ENCODE measurements at regions not wholly inside any gene's neighbourhood (a gene's known extent, or its start where the extent isn't known, plus 50 kb on each side); places are given as distances from the start of the nearest gene placed in this dataset.

DNA sequence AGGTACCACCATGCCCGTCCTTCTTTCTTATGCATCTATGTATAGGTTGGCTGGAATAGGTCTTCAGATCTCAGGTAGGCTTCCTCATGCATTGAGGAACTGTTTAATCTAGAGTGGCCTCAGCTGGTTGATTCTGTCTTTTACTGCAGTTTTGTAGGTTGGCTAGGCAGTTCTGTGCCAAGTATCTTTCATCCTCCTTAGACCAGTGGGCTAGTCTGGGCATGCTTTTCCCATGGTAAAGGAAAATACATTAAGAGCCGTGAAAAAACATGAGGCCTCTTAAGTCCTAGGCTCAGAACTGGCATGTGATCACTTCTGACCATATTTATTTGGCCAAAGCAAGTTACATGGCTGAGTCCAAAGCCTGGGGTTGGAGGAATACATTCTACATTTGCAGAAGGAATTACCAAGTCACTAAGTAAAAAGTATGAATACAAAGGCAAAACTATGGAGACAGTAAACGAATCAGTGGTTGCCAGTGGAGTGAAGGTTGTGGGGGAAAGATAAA is 137.3 kb downstream of the WIF1 start:
- no peak overlapping the region for H2BK15ac ChIP-seq (ENCODE audit: low read length)
- no peak overlapping the region for H3K4ac ChIP-seq (replicated peaks; ENCODE audit: insufficient read length, low read depth, low read length)
- H4K20me1 ChIP-seq (replicated peaks in 1 of 2; ENCODE audit: control insufficient read depth in 1 of 2, insufficient read depth in 2 of 2, low read length in 2 of 2), result no peaks in the 10 kb centered on the region
- no peak for FAIRE-seq
- H4K8ac ChIP-seq (ENCODE audit: extremely low read depth, insufficient read depth, low read length), result no peak overlapping the region
- no peak overlapping the region for H2AK5ac ChIP-seq (ENCODE audit: low read depth, low read length)
- H3K79me1 ChIP-seq (ENCODE audit: low read depth, low read length), result no peaks in the 10 kb centered on the region
- POLR2A ChIA-PET (ENCODE audit: partially characterized antibody), result no interaction called here
- H2BK5ac ChIP-seq (ENCODE audit: low read depth, low read length), result no peak overlapping the region; the same call in 1 of the 2 replicates
- H3K27me3 ChIP-seq (replicated peaks in 1 of 4; ENCODE audit: control insufficient read depth in 3 of 4, extremely low read depth in 1 of 4, insufficient read depth in 3 of 4, low read length in 3 of 4), result no peaks in the 10 kb centered on the region
- TF ChIP-seq HDAC2 (IDR thresholded peaks at IDR 0.05; ENCODE audit: borderline replicate concordance in 1 of 2, low read depth in 2 of 2, low read length in 2 of 2) (no peak), TCF12 (IDR thresholded peaks at IDR 0.05; ENCODE audit: low read depth, low read length) (no peak), CTBP2 (IDR thresholded peaks at IDR 0.05; ENCODE audit: borderline replicate concordance, insufficient read depth, insufficient read length, low read length) (no peak), CBX5 (IDR thresholded peaks at IDR 0.05; ENCODE audit: low read depth, low read length) (no peak)
- TF ChIP-seq, protein P1, sequence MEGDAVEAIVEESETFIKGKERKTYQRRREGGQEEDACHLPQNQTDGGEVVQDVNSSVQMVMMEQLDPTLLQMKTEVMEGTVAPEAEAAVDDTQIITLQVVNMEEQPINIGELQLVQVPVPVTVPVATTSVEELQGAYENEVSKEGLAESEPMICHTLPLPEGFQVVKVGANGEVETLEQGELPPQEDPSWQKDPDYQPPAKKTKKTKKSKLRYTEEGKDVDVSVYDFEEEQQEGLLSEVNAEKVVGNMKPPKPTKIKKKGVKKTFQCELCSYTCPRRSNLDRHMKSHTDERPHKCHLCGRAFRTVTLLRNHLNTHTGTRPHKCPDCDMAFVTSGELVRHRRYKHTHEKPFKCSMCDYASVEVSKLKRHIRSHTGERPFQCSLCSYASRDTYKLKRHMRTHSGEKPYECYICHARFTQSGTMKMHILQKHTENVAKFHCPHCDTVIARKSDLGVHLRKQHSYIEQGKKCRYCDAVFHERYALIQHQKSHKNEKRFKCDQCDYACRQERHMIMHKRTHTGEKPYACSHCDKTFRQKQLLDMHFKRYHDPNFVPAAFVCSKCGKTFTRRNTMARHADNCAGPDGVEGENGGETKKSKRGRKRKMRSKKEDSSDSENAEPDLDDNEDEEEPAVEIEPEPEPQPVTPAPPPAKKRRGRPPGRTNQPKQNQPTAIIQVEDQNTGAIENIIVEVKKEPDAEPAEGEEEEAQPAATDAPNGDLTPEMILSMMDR (IDR thresholded peaks at IDR 0.05; ENCODE audit: control extremely low read depth in 1 of 3, insufficient read depth in 1 of 3, low read depth in 1 of 3, low read length in 3 of 3), result no peak
- no peak overlapping the region for H2BK12ac ChIP-seq (ENCODE audit: low read depth, low read length)
- CTCF ChIA-PET (ENCODE audit: partially characterized antibody), result interaction anchor here (0.5 kb wide), 1 partner anchor 90 kb away, joined by 3 read pairs; no protein-coding TSS in a partner anchor
- H3K36me3 ChIP-seq (ENCODE audit: control insufficient read depth in 2 of 4, insufficient read depth in 4 of 4, low read length in 3 of 4), result peaks cover 0 to 9% (median 0%) of the 10 kb centered on the region in 4 experiments; a peak in 2 of 8 replicates
- no peak overlapping the region for H3K23ac ChIP-seq (ENCODE audit: insufficient read length)
- H2AFZ ChIP-seq (ENCODE audit: low read length), result no peak overlapping the region
- no peak overlapping the region for H4K5ac ChIP-seq (ENCODE audit: insufficient read length, low read depth, low read length)
- H3K14ac ChIP-seq (ENCODE audit: insufficient read length), result no peak overlapping the region
- DNase-seq (ENCODE audit: low read depth in 1 of 2, low spot score in 2 of 2), result no peak
- no peak overlapping the region for H3K56ac ChIP-seq (replicated peaks; ENCODE audit: insufficient read length, low read depth, low read length)
- no peak overlapping the region for H3K4me2 ChIP-seq (ENCODE audit: insufficient read depth in 1 of 2, low read depth in 2 of 2, low read length in 2 of 2)
- no peak overlapping the region for H3K27ac ChIP-seq (ENCODE audit: low read depth, low read length)
- no peaks in the 10 kb centered on the region for H3K23me2 ChIP-seq (ENCODE audit: low read depth, low read length)
- peaks cover 7 to 10% of the 10 kb centered on the region in 2 experiments; a peak in 3 of 4 replicates for H3K9me3 ChIP-seq (ENCODE audit: insufficient read depth in 2 of 2, low read depth in 1 of 2, low read length in 1 of 2)
- H2BK20ac ChIP-seq (ENCODE audit: low read length), result no peak overlapping the region
- H3K4me3 ChIP-seq (ENCODE audit: extremely low read depth in 1 of 4, insufficient read depth in 2 of 4, low read depth in 3 of 4, low read length in 4 of 4), result no peak overlapping the region
- no peak overlapping the region for H3K9ac ChIP-seq (replicated peaks in 1 of 4; ENCODE audit: extremely low read depth in 1 of 4, low read depth in 3 of 4, low read length in 3 of 4)
- no peak overlapping the region for H4K91ac ChIP-seq (replicated peaks; ENCODE audit: insufficient read length, low read length)
- no peaks in the 10 kb centered on the region for H3K4me1 ChIP-seq (replicated peaks in 1 of 4; ENCODE audit: control insufficient read depth in 3 of 4, insufficient read depth in 4 of 4, low read length in 3 of 4)
- H2BK120ac ChIP-seq (replicated peaks; ENCODE audit: low read depth, low read length), result no peak overlapping the region
- H3K79me2 ChIP-seq (ENCODE audit: control insufficient read depth in 1 of 2, insufficient read depth in 2 of 2, low read length in 2 of 2), result no peaks in the 10 kb centered on the region
- H3K18ac ChIP-seq (ENCODE audit: extremely low read depth, low read length), result no peak overlapping the region
- WGBS, 2 experiments (ENCODE audit: extremely low coverage in 1 of 2, insufficient coverage in 1 of 2, insufficient read length in 1 of 2, insufficient replicate concordance in 2 of 2, low coverage in 1 of 2, low lambda C conversion rate in 2 of 2, missing lambda C conversion rate in 1 of 2), result 83% methylated on average over 3 of the region's 3 CpGs; no CpG with 5 or more reads in 1 of the 2 experiments
